BLaER1 (cell line): ENCODE measurements at regions not wholly inside any gene's neighbourhood (a gene's known extent, or its start where the extent isn't known, plus 50 kb on each side); places are given as distances from the start of the nearest gene placed in this dataset.
A peak's percentile ranks its signal among the peaks of the same experiment; 100 is the strongest.

Experiments
- H3K27ac ChIP-seq: shearing (Covaris generic); formaldehyde crosslinking; 2 replicates; pipeline ENCODE4 v1.8.1; 2022
- H3K27me3 ChIP-seq: shearing (Covaris generic); formaldehyde crosslinking; 2 replicates; pipeline ENCODE4 v1.8.1; 2022
- H3K36me3 ChIP-seq: shearing (Covaris generic); formaldehyde crosslinking; 2 replicates; pipeline ENCODE4 v1.8.1; 2022
- H3K4me1 ChIP-seq: shearing (Covaris generic); formaldehyde crosslinking; 2 replicates; pipeline ENCODE4 v1.8.1; 2022
- H3K4me2 ChIP-seq: shearing (Covaris generic); formaldehyde crosslinking; 2 replicates; pipeline ENCODE4 v1.8.1; 2022
- H3K4me3 ChIP-seq: shearing (Covaris generic); formaldehyde crosslinking; 2 replicates; pipeline ENCODE4 v1.8.1; 2022
- H3K9ac ChIP-seq: shearing (Covaris generic); formaldehyde crosslinking; 2 replicates; pipeline ENCODE4 v1.8.1; 2022
- H3K9me3 ChIP-seq: shearing (Covaris generic); formaldehyde crosslinking; 2 replicates; pipeline ENCODE4 v1.8.1; 2022
- H4K20me1 ChIP-seq: shearing (Covaris generic); formaldehyde crosslinking; 2 replicates; pipeline ENCODE4 v1.8.1; 2022
- Cebpa-rat ChIP-seq: shearing (Covaris generic); IDR thresholded peaks from 2 replicates; pipeline ENCODE4 v1.8.1; 2022

- Histone ChIP-seq H3K27ac (no peak overlapping the region), H4K20me1 (no peaks in the 10 kb centered on the region), H3K4me2 (no peak overlapping the region), H3K9ac (no peak overlapping the region), H3K9me3 (peaks cover 16% of the 10 kb centered on the region), H3K4me3 (no peak overlapping the region), H3K27me3 (no peaks in the 10 kb centered on the region), H3K4me1 (no peaks in the 10 kb centered on the region), H3K36me3 (no peaks in the 10 kb centered on the region)
- no peak for TF ChIP-seq Cebpa-rat
These were observed 104.7 kb upstream of the VASH1 start for GRCh38 chr14:76656592-76656991.

- Histone ChIP-seq H3K4me3 (no peak overlapping the region), H3K4me2 (no peak overlapping the region)
- TF ChIP-seq Cebpa-rat: no peak
These were observed 103.9 kb upstream of the VASH1 start for GRCh38 chr14:76657404-76657803.

GRCh38 chr14:76657846-76658245 lies 103.4 kb upstream of the VASH1 start:
- H3K9ac ChIP-seq: no peak overlapping the region
- TF ChIP-seq Cebpa-rat: no peak
- no peaks in the 10 kb centered on the region for H3K4me1 ChIP-seq

More at GRCh38 chr14:76657404-76657803, 103.9 kb upstream of the VASH1 start:
- no peak overlapping the region for H3K9ac ChIP-seq
- peaks cover 16% of the 10 kb centered on the region for H3K9me3 ChIP-seq
- no peaks in the 10 kb centered on the region for H3K4me1 ChIP-seq
- H3K27me3 ChIP-seq: no peaks in the 10 kb centered on the region
- no peaks in the 10 kb centered on the region for H3K36me3 ChIP-seq
- H4K20me1 ChIP-seq: no peaks in the 10 kb centered on the region
- H3K27ac ChIP-seq: no peak overlapping the region

GRCh38 chr14:76662580-76662979 lies 98.7 kb upstream of the VASH1 start:
- no peak overlapping the region for H3K9ac ChIP-seq
- no peak overlapping the region for H3K4me2 ChIP-seq
- no peaks in the 10 kb centered on the region for H3K36me3 ChIP-seq
- peaks cover 19% of the 10 kb centered on the region for H3K9me3 ChIP-seq
- no peaks in the 10 kb centered on the region for H3K27me3 ChIP-seq
- no peak overlapping the region for H3K4me3 ChIP-seq
- no peaks in the 10 kb centered on the region for H3K4me1 ChIP-seq
- H4K20me1 ChIP-seq: no peaks in the 10 kb centered on the region
- TF ChIP-seq Cebpa-rat: no peak
- H3K27ac ChIP-seq: no peak overlapping the region

More at GRCh38 chr14:76657846-76658245, 103.4 kb upstream of the VASH1 start:
- H3K36me3 ChIP-seq: no peaks in the 10 kb centered on the region
- peaks cover 16% of the 10 kb centered on the region for H3K9me3 ChIP-seq
- H4K20me1 ChIP-seq: no peaks in the 10 kb centered on the region
- no peaks in the 10 kb centered on the region for H3K27me3 ChIP-seq
- H3K4me2 ChIP-seq: no peak overlapping the region
- no peak overlapping the region for H3K27ac ChIP-seq
- H3K4me3 ChIP-seq: no peak overlapping the region

GRCh38 chr14:76664790-76665189 lies 96.5 kb upstream of the VASH1 start:
- Histone ChIP-seq H3K4me1 (no peaks in the 10 kb centered on the region), H3K4me2 (no peak overlapping the region), H3K36me3 (no peaks in the 10 kb centered on the region), H4K20me1 (no peaks in the 10 kb centered on the region), H3K4me3 (no peak overlapping the region), H3K27me3 (no peaks in the 10 kb centered on the region), H3K9me3 (peaks cover 21% of the 10 kb centered on the region), H3K27ac (no peak overlapping the region), H3K9ac (no peak overlapping the region)
- no peak for TF ChIP-seq Cebpa-rat

- Histone ChIP-seq H3K4me1 (no peaks in the 10 kb centered on the region), H4K20me1 (no peaks in the 10 kb centered on the region), H3K27me3 (no peaks in the 10 kb centered on the region), H3K4me3 (no peak overlapping the region), H3K27ac (no peak overlapping the region), H3K4me2 (no peak overlapping the region), H3K9me3 (peaks cover 21% of the 10 kb centered on the region), H3K36me3 (no peaks in the 10 kb centered on the region), H3K9ac (no peak overlapping the region)
- no peak for TF ChIP-seq Cebpa-rat
These were observed 94.5 kb upstream of the VASH1 start for GRCh38 chr14:76666746-76667145.

GRCh38 chr14:76669770-76670169 lies 91.5 kb upstream of the VASH1 start:
- no peak for TF ChIP-seq Cebpa-rat
- Histone ChIP-seq H3K9me3 (peaks cover 21% of the 10 kb centered on the region), H3K4me3 (no peak overlapping the region), H3K27ac (no peak overlapping the region), H3K27me3 (no peaks in the 10 kb centered on the region), H3K9ac (no peak overlapping the region), H3K36me3 (no peaks in the 10 kb centered on the region), H3K4me2 (no peak overlapping the region), H4K20me1 (no peaks in the 10 kb centered on the region), H3K4me1 (peaks cover 9% of the 10 kb centered on the region)

GRCh38 chr14:76672123-76672522 lies 89.1 kb upstream of the VASH1 start:
- Histone ChIP-seq H3K4me2 (no peak overlapping the region), H3K27ac (no peak overlapping the region), H3K4me1 (peaks cover 9% of the 10 kb centered on the region), H3K36me3 (no peaks in the 10 kb centered on the region), H3K9me3 (peaks cover 21% of the 10 kb centered on the region), H3K9ac (no peak overlapping the region), H3K4me3 (no peak overlapping the region), H3K27me3 (no peaks in the 10 kb centered on the region), H4K20me1 (no peaks in the 10 kb centered on the region)
- TF ChIP-seq Cebpa-rat: no peak

- TF ChIP-seq Cebpa-rat: no peak
- H3K27me3 ChIP-seq: no peaks in the 10 kb centered on the region
- H3K9me3 ChIP-seq: peaks cover 11% of the 10 kb centered on the region
- no peaks in the 10 kb centered on the region for H3K36me3 ChIP-seq
- H3K4me3 ChIP-seq: no peak overlapping the region
- no peak overlapping the region for H3K27ac ChIP-seq
- H4K20me1 ChIP-seq: no peaks in the 10 kb centered on the region
- no peak overlapping the region for H3K9ac ChIP-seq
- peak overlapping the region; percentile 23 for H3K4me2 ChIP-seq
- H3K4me1 ChIP-seq: peaks cover 9% of the 10 kb centered on the region
These were observed 88.0 kb upstream of the VASH1 start for GRCh38 chr14:76673261-76673660.

- Histone ChIP-seq H3K4me2 (no peak overlapping the region), H3K9me3 (peaks cover 4% of the 10 kb centered on the region), H4K20me1 (no peaks in the 10 kb centered on the region), H3K4me3 (no peak overlapping the region), H3K36me3 (no peaks in the 10 kb centered on the region), H3K27me3 (no peaks in the 10 kb centered on the region), H3K9ac (no peak overlapping the region), H3K27ac (no peak overlapping the region), H3K4me1 (peaks cover 9% of the 10 kb centered on the region)
- TF ChIP-seq Cebpa-rat: no peak
These were observed 86.2 kb upstream of the VASH1 start for GRCh38 chr14:76675046-76675445.

GRCh38 chr14:76676539-76676938 lies 84.7 kb upstream of the VASH1 start:
- H3K27me3 ChIP-seq: no peaks in the 10 kb centered on the region
- no peaks in the 10 kb centered on the region for H3K36me3 ChIP-seq

More at GRCh38 chr14:76676539-76676938, 84.7 kb upstream of the VASH1 start:
- H3K4me3 ChIP-seq: no peak overlapping the region
- H3K4me2 ChIP-seq: no peak overlapping the region
- H3K27ac ChIP-seq: no peak overlapping the region
- no peak for TF ChIP-seq Cebpa-rat
- H3K9me3 ChIP-seq: peaks cover 18% of the 10 kb centered on the region
- no peak overlapping the region for H3K9ac ChIP-seq
- H4K20me1 ChIP-seq: no peaks in the 10 kb centered on the region
- H3K4me1 ChIP-seq: peaks cover 9% of the 10 kb centered on the region
